Renal pelvis (tissue), 1 donor: ENCODE measurements at regions not wholly inside any gene's neighbourhood (a gene's known extent, or its start where the extent isn't known, plus 50 kb on each side); places are given as distances from the start of the nearest gene placed in this dataset.
A peak's percentile ranks its signal among the peaks of the same experiment; 100 is the strongest.

Experiments used
- DNase-seq: peaks from one replicate; pipeline ENCODE4 v3.0.0-alpha.2; 2013

DNA sequence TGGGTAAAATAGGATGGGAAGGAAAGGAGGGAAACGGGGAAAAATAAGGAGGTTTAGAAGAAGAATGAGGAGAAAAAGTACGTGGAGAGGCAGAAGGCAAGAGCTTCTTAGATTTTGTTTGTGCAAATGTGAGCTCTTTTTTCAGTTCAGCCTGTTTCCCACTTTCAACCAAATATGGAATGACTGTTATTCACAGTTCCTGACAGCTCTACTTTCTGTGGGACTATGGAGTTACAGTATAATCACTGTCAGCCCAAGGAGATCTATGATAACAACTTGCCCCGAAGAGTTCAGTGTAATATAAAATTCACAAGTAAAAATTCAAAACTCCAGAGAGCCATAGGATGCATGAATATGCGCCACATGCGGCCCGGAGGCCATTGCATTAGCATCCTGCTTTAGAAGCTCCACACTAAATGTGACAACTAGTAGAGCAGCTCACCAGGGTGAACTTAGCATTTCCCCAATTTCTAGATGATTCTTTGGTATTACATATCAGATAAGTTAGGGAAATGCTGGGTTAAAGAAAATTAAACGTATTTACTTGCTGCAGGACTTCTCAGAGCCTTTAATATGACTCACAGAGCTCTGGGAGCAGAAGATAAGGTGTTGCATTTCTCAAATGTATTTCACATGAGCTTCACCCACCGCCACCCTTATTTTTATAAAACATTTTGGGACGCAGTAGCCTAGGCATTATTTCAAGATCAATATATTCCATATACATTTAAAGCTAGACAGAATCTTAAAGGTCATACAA, 234.6 kb downstream of the EBLN2 start:
- no peak for DNase-seq

DNA sequence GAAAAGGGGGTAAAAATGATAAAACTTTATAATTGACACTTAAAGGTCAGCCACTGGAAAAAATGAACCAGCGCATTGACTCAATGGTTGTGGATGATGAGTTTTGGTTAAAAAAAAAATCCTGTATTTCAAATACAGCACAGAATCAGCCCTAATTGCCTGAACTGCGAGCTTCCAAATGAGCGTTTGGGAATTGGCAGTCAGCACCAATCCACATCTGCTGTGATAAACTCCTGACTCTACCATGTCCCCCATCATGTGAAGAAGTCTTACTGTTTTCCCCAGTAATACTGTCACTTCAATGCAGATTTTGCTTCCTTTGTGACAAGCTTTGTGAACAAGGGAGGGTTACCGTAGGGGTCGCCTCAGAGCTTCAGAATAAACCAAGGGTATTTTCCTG, 235.4 kb downstream of the EBLN2 start:
- no peak for DNase-seq

DNA sequence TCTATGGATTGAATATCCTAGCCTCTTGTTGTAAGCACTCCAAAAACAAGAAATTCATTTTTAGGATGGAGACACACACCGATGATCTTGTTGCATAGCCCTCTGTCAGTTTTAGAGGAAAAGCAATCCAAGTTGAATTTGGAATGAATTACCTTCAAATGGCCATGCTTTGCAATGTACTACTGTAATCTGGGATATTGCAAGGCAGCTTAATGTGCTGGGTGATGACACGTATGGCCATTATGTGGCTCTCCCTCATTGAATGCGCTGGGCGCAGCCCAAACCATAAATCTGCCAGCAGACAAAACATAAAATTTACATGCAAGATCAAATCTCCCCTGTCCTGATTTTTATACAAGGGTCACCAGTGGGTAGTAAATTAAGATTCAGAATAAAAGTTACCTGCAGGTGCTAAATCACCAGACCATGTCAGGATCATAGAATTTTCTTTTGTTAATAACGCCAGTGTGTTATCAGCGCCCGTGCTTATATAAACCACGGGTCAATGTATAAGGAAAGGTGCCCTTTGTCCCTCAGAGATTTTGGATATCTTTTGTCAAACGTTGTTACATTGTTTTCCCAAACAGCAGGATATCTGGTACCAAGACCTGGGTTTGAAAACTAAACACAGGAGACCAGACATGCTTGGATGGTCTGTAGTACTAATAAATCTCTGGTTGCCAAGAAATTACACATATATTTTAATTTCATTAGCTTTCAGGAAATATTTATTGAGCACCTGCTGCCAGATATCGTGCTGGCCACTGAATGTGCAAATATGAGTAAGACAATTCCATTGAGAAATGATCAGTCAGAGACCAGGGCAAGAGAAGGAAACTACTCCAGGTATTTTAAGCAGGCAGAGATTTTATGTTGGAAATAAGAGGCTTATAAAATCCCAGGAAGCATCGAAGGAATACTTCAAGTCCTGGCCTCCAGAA, 237.1 kb downstream of the EBLN2 start:
- peak; percentile 57 for DNase-seq

DNA sequence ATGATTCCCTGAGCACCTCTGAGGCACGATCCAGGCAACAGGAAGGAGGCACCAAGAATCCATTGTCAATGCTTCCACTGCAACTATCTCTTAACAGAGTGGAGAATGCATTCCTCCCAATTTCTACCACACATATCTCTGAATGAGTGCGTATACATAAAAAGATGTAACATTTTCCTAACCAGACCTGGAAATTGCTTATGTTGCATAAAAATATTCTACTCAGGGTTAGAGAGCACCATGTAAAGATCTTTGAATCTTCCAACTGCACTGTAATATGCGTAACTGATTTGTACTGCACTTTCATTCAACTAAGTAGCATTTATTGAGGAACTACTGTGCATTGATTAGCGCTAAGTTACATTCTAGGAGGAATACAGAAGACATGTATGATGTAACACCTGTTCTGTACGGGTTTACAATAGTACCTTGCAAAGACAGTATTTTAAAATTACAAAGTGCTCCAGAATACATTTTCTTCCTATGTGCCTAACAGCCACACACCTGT, 237.8 kb downstream of the EBLN2 start:
- no peak for DNase-seq

DNA sequence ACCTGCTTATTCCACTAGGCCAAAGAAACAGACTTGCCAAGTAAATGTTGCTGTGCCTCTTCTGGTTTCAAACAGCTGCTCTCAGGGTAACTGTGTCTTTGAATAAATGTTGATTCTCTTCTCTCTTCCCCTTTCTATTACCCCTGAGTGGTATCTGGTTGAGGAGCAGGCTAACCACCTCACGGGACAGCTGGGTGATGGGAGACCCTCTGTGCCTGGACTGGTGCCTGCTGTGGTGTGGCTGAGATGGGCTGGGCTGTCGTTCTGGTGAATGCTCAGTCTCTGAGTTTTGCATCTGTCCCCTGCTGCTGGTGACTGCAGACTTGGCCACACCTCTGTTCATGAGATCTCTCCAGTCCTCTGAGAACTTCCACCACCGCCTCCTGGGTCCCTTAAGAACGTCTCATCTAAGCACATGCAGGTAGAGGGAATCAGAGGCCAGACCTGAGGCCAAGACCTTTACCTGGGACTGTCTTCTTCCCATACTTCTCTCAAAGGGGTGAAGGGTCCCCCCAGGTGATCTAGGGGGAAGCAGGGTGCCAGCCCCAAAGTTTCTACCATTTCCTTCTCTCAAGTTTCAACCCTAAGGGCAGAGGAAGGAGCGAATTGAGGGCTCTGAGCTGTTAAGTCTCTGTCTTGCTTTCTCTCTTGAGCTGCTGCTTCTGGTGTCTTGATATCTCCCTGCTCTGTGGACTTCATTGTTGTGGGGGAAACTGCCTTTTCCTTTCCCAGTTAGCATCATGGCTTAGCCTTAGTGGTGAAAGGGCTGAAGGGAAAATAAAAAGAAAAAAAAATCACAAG, 252.9 kb downstream of the EBLN2 start:
- DNase-seq, result no peak

DNA sequence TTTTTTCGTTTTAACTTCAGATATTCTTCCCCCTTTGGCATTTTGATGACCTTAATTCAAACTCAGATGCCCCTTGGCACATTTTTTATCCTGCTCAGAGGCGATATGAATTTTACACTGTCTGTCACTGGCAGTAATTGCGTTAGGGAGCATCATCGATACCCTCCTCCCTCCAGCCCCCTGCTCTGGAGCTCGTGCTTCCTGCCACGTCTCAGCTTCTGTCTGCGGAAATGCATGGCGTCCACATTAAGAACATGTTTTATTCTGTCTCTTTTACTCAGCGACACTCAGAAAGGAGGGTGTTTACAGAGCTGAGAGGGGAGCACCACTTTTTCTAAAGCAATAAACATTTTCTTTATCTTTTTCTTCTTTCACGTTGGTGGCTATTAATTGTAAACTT, 254.2 kb downstream of the EBLN2 start:
- DNase-seq, result no peak

DNA sequence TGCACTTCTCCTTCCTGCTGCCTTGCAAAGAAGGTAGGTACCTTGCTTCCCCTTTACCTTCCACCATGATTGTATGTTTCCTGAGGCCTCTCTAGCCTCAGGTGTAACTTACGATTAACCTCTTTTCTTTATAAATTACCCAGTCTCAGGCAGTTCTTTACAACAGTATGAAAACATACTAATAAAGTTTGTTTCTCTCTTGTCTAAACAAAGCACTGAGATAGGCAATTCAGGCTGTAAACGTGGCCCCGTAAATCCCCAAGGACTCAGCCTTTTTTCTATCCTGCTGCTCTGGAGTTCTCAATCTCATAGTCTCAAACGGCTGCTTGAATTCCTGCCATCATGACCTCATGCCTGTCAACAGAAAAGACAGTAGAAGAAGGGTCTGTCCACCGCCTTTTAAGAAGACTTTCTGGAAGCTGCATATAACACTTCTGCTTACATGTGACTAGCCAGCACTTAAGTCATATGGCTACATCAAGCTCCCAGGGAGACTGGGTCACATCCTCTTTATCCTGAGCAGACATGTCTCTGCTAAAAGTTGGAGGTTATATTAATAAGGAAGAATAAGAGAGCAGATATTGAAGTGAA, 257.8 kb downstream of the EBLN2 start:
- no peak for DNase-seq

DNA sequence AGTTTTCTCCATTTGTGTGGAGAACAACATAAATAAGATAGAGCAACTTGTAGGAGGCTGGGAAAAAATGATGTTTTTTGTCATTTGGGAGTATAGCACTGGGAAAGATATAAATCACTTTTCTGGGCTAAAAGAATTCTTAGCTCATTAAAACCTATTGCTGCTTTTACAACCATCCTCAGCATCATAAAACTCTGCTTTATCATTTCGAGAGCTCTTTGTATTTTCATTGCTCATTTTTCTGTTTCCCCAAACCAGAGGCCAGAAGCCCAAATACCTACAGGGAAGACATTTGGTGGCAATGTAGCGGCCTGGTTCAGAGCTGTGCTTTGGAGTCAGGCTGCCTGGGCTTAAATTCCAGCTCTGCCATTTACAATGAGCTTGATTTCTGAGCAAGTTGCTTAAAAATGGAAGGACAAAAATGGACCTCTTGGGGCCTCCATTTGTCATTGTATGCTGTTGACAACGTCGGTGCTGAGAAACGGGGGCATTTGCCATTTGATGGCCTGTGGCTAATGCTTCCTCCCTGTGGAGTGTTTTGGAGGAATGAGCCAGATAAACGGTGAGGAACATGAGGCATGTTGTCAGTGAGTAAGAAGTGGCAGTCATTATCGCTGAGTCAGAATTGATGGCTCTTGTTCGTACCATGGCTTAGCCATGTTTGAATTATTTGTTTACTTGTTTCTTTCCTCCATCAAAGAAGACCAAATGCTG, 260.0 kb downstream of the EBLN2 start:
- DNase-seq, result no peak

DNA sequence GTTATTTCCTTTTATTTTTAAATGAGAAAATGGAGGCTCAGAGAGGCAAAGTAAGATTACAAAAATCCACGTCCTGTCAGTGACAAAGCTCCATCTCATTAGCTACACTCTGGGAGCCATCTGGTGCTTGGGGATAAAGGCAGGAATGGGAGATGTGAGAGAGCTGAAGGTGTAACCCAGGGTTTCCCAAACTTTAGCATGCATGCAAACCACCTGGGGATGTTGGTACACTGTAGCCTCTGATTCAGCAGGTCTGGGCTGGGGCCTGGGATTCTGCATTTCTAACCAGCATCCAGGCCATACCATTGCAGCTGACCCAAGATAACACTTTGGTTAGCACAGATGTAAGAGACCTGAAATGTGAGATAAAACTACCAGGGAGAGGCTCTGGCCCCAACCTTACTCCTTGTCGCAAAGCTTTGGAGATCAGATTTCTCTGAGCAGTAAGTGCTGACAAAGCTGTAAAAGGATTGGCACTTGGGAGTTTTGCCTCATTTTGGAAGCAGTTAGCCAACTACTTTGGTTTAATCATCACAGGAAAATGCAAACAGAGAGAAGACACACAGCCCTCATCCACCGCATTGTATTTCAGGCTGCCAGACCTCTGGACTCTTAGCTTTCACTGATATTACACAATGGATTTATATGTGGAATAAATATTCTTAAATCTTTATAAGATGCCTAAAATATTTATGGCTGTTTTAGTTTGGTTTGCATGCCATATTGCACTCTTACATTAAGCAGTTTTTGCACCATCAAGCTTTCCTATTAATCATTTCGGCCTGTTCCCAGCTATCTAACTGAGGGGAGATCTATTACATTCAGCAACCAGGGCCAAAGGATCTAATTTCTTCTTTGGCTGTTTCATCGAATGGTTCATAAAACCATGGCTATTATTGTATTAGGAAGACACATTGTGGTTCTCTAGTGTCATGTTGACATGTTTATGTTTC, 263.0 kb downstream of the EBLN2 start:
- peak; percentile 63 for DNase-seq

DNA sequence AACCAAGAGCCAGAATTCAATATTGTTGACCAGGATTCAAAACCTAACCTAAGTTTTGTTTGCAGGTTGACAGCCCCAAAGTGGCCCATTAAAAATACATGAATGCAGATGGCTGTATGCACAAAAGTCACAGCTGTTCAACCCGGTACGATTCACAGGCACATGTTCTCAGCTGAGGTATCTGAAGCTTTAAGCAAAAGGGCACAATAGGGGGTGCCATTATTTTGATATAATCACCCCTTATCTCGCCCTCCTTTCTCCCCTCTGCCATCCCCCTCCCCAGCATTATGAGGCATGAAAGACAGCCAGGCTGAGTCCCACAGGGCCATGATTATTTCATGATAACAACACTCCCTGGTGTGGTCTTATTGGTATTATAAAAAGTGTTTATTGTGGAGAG, 264.9 kb downstream of the EBLN2 start:
- no peak for DNase-seq

DNA sequence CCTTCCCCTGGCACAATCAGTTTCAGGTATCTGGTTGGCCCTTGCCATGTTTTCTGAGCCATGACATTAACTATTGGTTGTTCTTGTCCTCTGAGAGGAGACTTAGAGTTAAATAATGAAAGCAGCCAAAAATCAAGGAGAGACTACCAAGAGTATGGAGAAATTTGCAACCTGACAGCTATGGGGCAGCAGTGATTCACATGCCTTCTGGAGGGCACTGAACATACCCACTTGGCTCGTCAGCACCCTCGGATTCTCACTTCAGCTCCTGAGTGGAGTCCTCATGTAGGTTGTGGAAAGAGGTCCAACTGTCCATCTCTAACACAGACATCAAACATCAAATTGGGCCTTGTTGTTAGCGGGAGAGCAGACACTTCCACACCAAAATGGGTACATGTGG, 265.6 kb downstream of the EBLN2 start:
- DNase-seq, result no peak
